RWPE1 (cell line): ENCODE measurements at regions not wholly inside any gene's neighbourhood (a gene's known extent, or its start where the extent isn't known, plus 50 kb on each side); places are given as distances from the start of the nearest gene placed in this dataset.
"Not testable (repeated sequence)": the region's sequence is repeated elsewhere in the genome, so short reads cannot be mapped to it uniquely, and the experiment has no call there.

Experiments
- CTCF ChIA-PET: fragments of 350-600 bp; sonication (Branson Sonifier 250); formaldehyde crosslinking; extraction: SDS; loops from one replicate; lab custom pipeline; 2021; lab: Yijun Ruan, JAX
- POLR2A ChIA-PET: fragments of 400-600 bp; formaldehyde crosslinking; extraction: SDS; loops from one replicate; lab custom pipeline; 2020; ENCODE audit warnings: antibody characterized with exemption; ENCODE audit not compliant: low non-redundant PET; lab: Yijun Ruan, JAX
- DNase-seq: peaks from one replicate; pipeline ENCODE4 v3.0.0; 2012; ENCODE audit warnings: low spot score
- H3K27ac ChIP-seq: fragments of 450-650 bp; 2 replicates; pipeline ENCODE4 v1.5.1; 2017
- TF ChIP-seq, protein P1 (sequence below): fragments of 450-650 bp; conservative IDR thresholded peaks from 2 replicates; pipeline ENCODE4 v1.5.1; 2017; ENCODE audit warnings: low read depth, mild to moderate bottlenecking

DNA sequence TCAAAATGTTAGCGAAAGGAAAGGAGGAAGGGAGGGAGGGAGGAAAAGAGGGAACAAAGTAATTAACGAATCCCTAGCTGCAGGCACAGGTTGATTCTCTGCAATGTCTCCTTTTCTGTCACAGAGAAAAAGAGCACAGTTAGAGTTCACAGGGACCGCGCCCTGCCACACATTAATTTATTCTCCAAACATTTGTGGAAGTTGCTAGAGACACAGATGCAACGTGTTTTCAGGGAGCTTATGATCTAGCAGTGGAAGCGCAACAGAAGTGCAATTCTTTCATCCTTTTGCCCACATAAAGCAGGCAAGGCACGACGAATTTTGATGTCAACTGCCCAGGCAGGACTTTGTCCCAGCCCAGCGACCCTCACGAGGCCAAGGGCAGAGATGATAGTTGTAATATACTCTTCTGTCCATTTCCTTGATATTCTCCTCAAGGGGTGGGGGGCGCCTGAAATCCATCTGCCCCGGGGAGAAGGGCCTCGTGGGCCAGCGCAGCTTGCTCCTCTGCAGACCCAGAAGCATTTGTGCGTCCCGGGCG, 101.7 kb upstream of the ZNF438 start:
- H3K27ac ChIP-seq, result 0 out of 2 replicates have a peak overlapping the region, but pooled peaks have one; percentile 19
- DNase-seq, result no peak
- ChIA-PET CTCF (no interaction called here), POLR2A (interaction anchor here (0.6 kb wide), 1 partner anchor 185 kb away, joined by 3 read pairs; no protein-coding TSS in a partner anchor)
- TF ChIP-seq, protein P1, sequence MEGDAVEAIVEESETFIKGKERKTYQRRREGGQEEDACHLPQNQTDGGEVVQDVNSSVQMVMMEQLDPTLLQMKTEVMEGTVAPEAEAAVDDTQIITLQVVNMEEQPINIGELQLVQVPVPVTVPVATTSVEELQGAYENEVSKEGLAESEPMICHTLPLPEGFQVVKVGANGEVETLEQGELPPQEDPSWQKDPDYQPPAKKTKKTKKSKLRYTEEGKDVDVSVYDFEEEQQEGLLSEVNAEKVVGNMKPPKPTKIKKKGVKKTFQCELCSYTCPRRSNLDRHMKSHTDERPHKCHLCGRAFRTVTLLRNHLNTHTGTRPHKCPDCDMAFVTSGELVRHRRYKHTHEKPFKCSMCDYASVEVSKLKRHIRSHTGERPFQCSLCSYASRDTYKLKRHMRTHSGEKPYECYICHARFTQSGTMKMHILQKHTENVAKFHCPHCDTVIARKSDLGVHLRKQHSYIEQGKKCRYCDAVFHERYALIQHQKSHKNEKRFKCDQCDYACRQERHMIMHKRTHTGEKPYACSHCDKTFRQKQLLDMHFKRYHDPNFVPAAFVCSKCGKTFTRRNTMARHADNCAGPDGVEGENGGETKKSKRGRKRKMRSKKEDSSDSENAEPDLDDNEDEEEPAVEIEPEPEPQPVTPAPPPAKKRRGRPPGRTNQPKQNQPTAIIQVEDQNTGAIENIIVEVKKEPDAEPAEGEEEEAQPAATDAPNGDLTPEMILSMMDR, result no peak

DNA sequence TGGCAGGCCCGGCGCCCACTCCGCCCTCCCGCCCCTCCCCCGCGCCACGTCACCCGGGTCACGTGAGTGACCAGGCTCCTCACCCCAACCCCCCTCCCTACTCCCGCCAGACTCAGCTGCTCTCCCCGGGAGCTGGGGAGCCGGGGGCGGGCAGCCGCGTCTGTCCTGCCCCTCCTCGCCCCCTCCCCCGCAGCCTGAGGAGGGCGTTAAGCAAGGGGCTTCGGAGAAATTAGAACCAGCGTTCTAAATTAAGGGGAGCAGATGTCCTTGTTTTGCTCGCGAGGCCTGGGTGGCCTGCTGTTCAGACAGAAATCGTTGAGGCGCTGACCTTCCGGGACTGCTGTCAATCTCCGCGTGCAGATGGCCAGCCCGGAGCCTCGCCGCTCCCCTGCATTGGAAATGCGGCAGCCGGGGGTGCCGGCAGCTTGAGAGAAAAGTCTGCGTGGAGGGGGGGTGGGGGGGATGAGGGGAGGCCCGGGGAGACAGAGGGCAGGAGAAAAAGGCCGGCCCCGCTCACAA, 102.2 kb upstream of the ZNF438 start:
- ChIA-PET POLR2A (interaction anchor here (0.6 kb wide), 2 partner anchors 184 to 608 kb away, joined by 3 to 6 read pairs; no protein-coding TSS in a partner anchor), CTCF (no interaction called here)
- DNase-seq, result peak; percentile 70
- TF ChIP-seq, protein P1, result no peak
- peak overlapping the region; percentile 19; the same call in 1 of the 2 replicates for H3K27ac ChIP-seq

DNA sequence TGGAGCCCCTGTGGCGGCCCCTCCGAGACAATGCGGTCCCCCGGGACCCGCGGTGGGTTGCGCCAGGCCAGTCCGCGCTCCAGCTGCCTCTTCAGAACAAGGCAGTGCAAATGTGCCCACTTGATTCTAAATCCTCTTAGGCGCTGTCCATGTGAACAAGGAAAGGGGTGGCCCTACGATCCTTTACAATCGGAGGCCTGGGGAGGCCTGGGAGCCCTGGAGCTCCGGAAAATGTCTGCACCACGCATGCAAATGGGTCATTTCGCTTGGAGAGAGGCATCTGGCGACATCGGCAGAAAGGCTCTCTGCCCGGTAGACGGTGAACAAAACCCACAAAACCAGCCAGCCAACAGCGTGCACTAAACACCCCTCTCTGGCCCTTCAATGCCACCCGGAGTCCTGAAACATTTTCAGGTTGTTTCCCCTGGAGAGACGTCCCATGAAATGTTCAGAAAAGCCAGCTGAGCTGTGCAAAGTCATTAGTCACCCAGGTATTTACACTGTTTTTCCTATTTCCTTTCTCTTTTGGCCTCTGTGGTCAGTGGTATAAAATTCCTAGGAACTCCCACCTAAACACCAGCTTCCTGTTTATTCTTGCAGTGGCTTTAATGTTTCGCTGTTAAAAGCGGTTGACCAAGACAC, 102.8 kb upstream of the ZNF438 start:
- TF ChIP-seq, protein P1, result no peak
- CTCF ChIA-PET, result no interaction called here
- peak overlapping the region; percentile 19; the same call in 1 of the 2 replicates for H3K27ac ChIP-seq
- POLR2A ChIA-PET, result interaction anchor here (0.6 kb wide), 1 partner anchor 607 kb away, joined by 6 read pairs; no protein-coding TSS in a partner anchor
- DNase-seq, result peak; percentile 22

DNA sequence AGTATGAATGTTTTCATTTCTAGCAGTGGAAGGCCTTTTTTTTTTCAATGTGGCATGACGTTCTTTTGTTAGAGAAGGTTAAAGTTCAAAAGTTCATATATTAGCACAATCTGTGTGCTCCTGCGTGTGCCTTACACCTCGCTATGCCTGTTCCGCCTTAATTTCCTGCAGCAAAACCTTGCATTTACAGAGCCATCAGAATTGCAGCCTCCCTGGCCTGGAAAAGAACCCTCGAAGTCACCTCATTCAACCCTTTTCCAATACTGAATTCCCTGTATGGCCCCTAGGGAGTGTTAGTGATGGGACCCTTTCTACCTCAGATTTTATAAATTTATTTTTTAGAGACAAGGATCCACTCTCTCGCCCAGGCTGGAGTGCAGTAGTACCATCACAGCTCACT, 103.5 kb upstream of the ZNF438 start:
- no peak for DNase-seq
- POLR2A ChIA-PET, result no interaction called here
- CTCF ChIA-PET, result no interaction called here
- H3K27ac ChIP-seq, result no peak overlapping the region
- TF ChIP-seq, protein P1, result no peak

DNA sequence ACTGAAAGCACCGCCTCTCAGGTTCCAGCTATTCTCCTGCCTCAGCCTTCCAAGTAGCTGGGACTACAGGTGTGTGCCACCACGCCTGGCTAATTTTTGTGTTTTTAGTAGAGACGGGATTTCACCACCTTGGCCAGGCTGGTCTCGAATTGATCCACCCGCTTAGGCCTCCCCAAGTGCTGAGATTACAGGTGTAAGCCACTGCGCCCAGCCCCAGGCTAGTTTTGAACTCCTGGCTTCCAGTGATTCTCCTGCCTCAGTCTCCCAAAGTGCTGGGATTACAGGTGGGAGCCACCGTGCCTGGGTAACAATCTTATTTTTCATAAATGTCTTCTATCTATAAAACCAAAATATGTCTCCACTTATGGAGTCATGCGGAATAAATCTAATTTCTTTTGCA, 104.1 kb upstream of the ZNF438 start:
- H3K27ac ChIP-seq, POLR2A ChIA-PET, DNase-seq: not testable (repeated sequence)
- CTCF ChIA-PET, result interaction anchor here (0.5 kb wide), 1 partner anchor 468 kb away, joined by 3 read pairs; no protein-coding TSS in a partner anchor

DNA sequence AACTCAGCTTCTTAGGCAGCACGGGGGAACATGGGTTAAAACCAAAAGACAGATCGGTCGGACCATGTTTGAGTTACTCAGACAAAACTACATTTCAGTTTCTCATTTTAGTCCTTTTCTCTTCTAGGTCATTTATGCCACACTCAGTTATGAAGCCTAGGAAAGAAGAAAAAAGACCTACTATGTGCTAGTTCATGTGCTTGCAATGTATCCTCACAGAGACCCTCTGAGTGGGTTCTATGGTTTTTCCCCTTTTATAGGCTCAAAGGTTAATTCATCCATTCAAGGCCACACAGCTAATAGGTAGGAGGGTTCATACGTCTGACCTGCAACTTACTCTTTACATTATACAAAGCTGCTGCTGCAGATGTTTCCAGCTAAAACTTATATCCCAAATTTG, 104.7 kb upstream of the ZNF438 start:
- ChIA-PET CTCF (interaction anchor here (0.5 kb wide), 1 partner anchor 469 kb away, joined by 3 read pairs; no protein-coding TSS in a partner anchor), POLR2A (no interaction called here)
- H3K27ac ChIP-seq, result no peak overlapping the region
- no peak for DNase-seq
- TF ChIP-seq, protein P1, result no peak
